OCI-LY1 (cell line): ENCODE measurements at regions not wholly inside any gene's neighbourhood (a gene's known extent, or its start where the extent isn't known, plus 50 kb on each side); places are given as distances from the start of the nearest gene placed in this dataset.

Experiments used
- H2AFZ ChIP-seq: fragments of 200-600 bp; sonication (generic), shearing (Covaris generic); 2 replicates; pipeline ENCODE4 v1.6.0; 2014; ENCODE audit warnings: antibody characterized with exemption, mild to moderate bottlenecking, low read length
- H3F3A ChIP-seq: fragments of 200-600 bp; sonication (generic), shearing (Covaris generic); 2 replicates; pipeline ENCODE4 v1.6.0; 2014; ENCODE audit warnings: mild to moderate bottlenecking, antibody characterized with exemption, low read length, moderate library complexity; ENCODE audit not compliant: insufficient read depth
- H3K27ac ChIP-seq: fragments of 200-600 bp; sonication (generic); 2 replicates; pipeline ENCODE4 v1.5.1; 2014; ENCODE audit warnings: low read length, mixed run types, mild to moderate bottlenecking, low read depth; ENCODE audit not compliant: poor library complexity, severe bottlenecking
- H3K27me3 ChIP-seq: fragments of 200-600 bp; sonication (generic); 2 replicates; pipeline ENCODE4 v1.6.0; 2014; ENCODE audit warnings: antibody characterized with exemption, mild to moderate bottlenecking, low read length, moderate library complexity; ENCODE audit not compliant: insufficient read depth
- H3K36me3 ChIP-seq: fragments of 200-600 bp; sonication (generic); 2 replicates; pipeline ENCODE4 v1.6.1; 2014; ENCODE audit warnings: mild to moderate bottlenecking, antibody characterized with exemption, low read length, moderate library complexity, mixed read lengths; ENCODE audit not compliant: insufficient read depth
- H3K4me1 ChIP-seq: fragments of 200-600 bp; sonication (generic); 2 replicates; pipeline ENCODE4 v1.5.1; 2014; ENCODE audit warnings: mild to moderate bottlenecking, low read length, moderate library complexity; ENCODE audit not compliant: insufficient read depth, severe bottlenecking
- H3K4me2 ChIP-seq: fragments of 200-600 bp; sonication (generic), shearing (Covaris generic); 2 replicates; pipeline ENCODE4 v1.6.1; 2014; ENCODE audit warnings: low read length
- H3K4me3 ChIP-seq: fragments of 200-600 bp; sonication (generic); 2 replicates; pipeline ENCODE4 v1.5.1; 2014; ENCODE audit warnings: low read length, low read depth, mild to moderate bottlenecking, mixed read lengths; ENCODE audit not compliant: poor library complexity, severe bottlenecking
- H3K79me2 ChIP-seq: fragments of 200-600 bp; shearing (Covaris generic); 2 replicates; pipeline ENCODE4 v1.6.1; 2016; ENCODE audit warnings: mixed run types, low read length, mixed read lengths; ENCODE audit not compliant: insufficient read depth
- H3K9ac ChIP-seq: fragments of 200-600 bp; sonication (generic), shearing (Covaris generic); 2 replicates; pipeline ENCODE4 v1.6.1; 2014; ENCODE audit warnings: mild to moderate bottlenecking, low read length, mixed read lengths
- H3K9me2 ChIP-seq: fragments of 200-600 bp; sonication (generic), shearing (Covaris generic); 2 replicates; pipeline ENCODE4 v1.6.1; 2014; ENCODE audit warnings: low read depth, mild to moderate bottlenecking, low read length, mixed read lengths
- H3K9me3 ChIP-seq: fragments of 200-600 bp; shearing (Covaris generic); 2 replicates; pipeline ENCODE4 v1.6.1; 2014; ENCODE audit warnings: low read length, mixed read lengths
- H4K20me1 ChIP-seq: fragments of 200-600 bp; sonication (generic), shearing (Covaris generic); 2 replicates; pipeline ENCODE4 v1.6.0; 2016; ENCODE audit warnings: mild to moderate bottlenecking, low read length; ENCODE audit not compliant: insufficient read depth
- EZH2 ChIP-seq: fragments of 200-600 bp; sonication (generic), shearing (Covaris generic); IDR thresholded peaks from 2 replicates; pipeline ENCODE4 v1.8.0; 2017; ENCODE audit warnings: borderline replicate concordance, mixed run types, mild to moderate bottlenecking, antibody characterized with exemption, low read length, moderate library complexity, mixed read lengths
- TF ChIP-seq, protein P1 (sequence below): fragments of 200-600 bp; sonication (generic), shearing (Covaris generic); IDR thresholded peaks from 2 replicates; pipeline ENCODE4 v1.5.1; 2017; ENCODE audit warnings: mild to moderate bottlenecking, antibody characterized with exemption, low read length, moderate library complexity, mixed read lengths

DNA sequence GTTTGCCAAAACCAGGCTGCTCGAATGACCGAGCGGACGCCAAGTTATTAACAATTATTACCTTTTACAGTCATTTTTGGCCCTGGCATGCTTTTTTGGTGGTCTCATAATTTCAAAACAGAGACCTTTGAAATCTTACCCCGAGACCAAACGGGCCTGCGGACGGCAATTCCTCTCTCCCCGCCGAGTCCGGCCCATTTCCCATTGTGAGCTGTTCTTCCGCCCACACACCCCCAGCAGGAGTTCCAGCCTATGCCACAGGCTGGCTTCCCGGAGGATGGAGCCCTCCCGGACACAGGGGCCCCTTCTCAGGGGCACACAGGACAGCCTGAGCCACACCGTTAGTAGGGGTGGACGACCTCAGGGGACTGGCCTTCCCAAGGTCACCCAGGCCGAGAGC lies 130.7 kb downstream of the C16orf95 start:
- Histone ChIP-seq H3K9me3 (no peaks in the 10 kb centered on the region), H3K9ac (no peak overlapping the region), H3K4me3 (no peak overlapping the region), H2AFZ (no peak overlapping the region), H3K9me2 (no peaks in the 10 kb centered on the region), H3K27me3 (peaks cover 5% of the 10 kb centered on the region; the same call in 1 of the 2 replicates), H3K27ac (no peak overlapping the region), H3K4me1 (no peaks in the 10 kb centered on the region), H3F3A (0 out of 2 replicates have a peak, but pooled peaks cover 7% of the 10 kb centered on the region), H3K36me3 (no peaks in the 10 kb centered on the region), H3K4me2 (no peak overlapping the region), H4K20me1 (no peaks in the 10 kb centered on the region), H3K79me2 (no peaks in the 10 kb centered on the region)
- no peak for TF ChIP-seq EZH2
- TF ChIP-seq, protein P1, sequence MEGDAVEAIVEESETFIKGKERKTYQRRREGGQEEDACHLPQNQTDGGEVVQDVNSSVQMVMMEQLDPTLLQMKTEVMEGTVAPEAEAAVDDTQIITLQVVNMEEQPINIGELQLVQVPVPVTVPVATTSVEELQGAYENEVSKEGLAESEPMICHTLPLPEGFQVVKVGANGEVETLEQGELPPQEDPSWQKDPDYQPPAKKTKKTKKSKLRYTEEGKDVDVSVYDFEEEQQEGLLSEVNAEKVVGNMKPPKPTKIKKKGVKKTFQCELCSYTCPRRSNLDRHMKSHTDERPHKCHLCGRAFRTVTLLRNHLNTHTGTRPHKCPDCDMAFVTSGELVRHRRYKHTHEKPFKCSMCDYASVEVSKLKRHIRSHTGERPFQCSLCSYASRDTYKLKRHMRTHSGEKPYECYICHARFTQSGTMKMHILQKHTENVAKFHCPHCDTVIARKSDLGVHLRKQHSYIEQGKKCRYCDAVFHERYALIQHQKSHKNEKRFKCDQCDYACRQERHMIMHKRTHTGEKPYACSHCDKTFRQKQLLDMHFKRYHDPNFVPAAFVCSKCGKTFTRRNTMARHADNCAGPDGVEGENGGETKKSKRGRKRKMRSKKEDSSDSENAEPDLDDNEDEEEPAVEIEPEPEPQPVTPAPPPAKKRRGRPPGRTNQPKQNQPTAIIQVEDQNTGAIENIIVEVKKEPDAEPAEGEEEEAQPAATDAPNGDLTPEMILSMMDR = no peak

DNA sequence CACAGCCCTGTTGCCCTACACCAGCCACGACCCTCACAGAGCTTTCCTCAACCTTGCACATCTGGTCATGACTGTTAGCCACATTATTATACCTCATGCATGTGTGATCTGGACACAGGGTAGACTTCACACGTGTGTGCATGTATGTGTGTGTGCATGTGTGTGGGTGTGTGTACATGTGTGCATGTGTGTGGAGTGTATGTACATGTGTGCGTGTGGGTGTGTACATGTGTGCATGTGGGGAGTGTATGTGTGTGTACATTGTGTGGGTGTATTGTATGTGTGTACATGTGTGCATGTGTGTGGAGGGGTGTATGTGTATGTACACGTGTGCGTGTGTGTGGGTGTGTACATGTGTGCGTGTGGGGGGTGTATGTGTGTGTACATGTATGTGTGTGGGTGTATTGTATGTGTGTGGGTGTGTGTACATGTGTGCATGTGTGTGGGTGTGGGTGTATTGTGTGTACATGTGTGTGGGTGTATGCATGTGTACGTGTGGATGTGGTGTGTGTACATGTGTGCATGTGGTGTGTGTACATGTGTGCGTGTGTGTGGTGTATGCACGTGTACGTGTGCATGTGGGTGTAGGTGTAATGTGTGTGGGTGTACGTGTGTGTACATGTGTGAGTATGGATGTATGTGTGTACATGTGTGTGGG lies 130.2 kb downstream of the C16orf95 start:
- 0 out of 2 replicates have a peak, but pooled peaks cover 7% of the 10 kb centered on the region for H3F3A ChIP-seq
- H3K4me3 ChIP-seq = no peak overlapping the region
- H3K36me3 ChIP-seq = no peaks in the 10 kb centered on the region
- H3K4me2 ChIP-seq = no peak overlapping the region
- TF ChIP-seq, protein P1 = no peak
- no peak for TF ChIP-seq EZH2
- H3K79me2 ChIP-seq = no peaks in the 10 kb centered on the region
- no peak overlapping the region for H2AFZ ChIP-seq
- H3K27me3 ChIP-seq = peaks cover 6% of the 10 kb centered on the region; the same call in 1 of the 2 replicates
- no peak overlapping the region for H3K9ac ChIP-seq
- H3K4me1 ChIP-seq = no peaks in the 10 kb centered on the region
- no peaks in the 10 kb centered on the region for H3K9me2 ChIP-seq
- H3K27ac ChIP-seq = no peak overlapping the region
- no peaks in the 10 kb centered on the region for H4K20me1 ChIP-seq
- H3K9me3 ChIP-seq = no peaks in the 10 kb centered on the region

DNA sequence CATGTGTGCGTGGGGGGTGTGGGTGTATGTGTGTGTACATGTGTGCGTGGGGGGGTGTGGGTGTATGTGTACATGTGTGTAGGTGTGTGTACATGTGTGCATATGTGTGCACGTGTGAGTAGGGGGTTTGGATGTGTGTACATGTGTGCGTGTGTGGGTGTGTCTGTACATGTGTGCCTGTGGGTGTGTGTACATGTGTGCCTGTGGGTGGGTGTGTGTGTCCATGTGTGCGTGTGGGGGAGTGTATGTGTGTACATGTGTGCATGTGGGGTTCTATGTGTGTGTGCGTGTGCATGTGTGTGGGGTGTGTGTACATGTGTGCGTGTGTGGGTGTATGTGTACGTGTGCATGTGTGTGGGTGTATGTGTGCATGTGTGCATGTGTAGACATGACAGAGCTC lies 129.1 kb downstream of the C16orf95 start:
- Histone ChIP-seq H3K36me3 (no peaks in the 10 kb centered on the region), H3F3A (0 out of 2 replicates have a peak, but pooled peaks cover 7% of the 10 kb centered on the region), H3K4me2 (no peak overlapping the region), H3K4me1 (no peaks in the 10 kb centered on the region), H3K9ac (no peak overlapping the region), H3K27ac (no peak overlapping the region), H3K27me3 (peaks cover 4% of the 10 kb centered on the region; the same call in 1 of the 2 replicates), H2AFZ (no peak overlapping the region), H3K79me2 (no peaks in the 10 kb centered on the region), H3K9me2 (no peaks in the 10 kb centered on the region), H4K20me1 (no peaks in the 10 kb centered on the region), H3K9me3 (no peaks in the 10 kb centered on the region), H3K4me3 (no peak overlapping the region)
- no peak for TF ChIP-seq EZH2
- TF ChIP-seq, protein P1 = no peak
